Cardiac fibroblast (primary cell): ENCODE measurements at regions not wholly inside any gene's neighbourhood (a gene's known extent, or its start where the extent isn't known, plus 50 kb on each side); places are given as distances from the start of the nearest gene placed in this dataset.

Experiments used
- DNase-seq, 2 donors: peaks; one replicate each; pipeline versions ENCODE4 v3.0.0 to v3.0.0-alpha.2; 2010; ENCODE audit warnings: low read depth in 2 of 2
- H3K4me3 ChIP-seq, 2 donors: replicated peaks in 1 of 2; 1 replicate in 1 of 2; 2 replicates in 1 of 2; pipeline ENCODE4 v1.5.1; 2011; ENCODE audit warnings: low read depth in 2 of 2, low read length in 2 of 2, mild to moderate bottlenecking in 2 of 2, moderate library complexity in 1 of 2
- TF ChIP-seq, protein P1 (sequence below): IDR thresholded peaks from one replicate; pipeline ENCODE4 v1.5.1; 2011; ENCODE audit warnings: low read depth, mild to moderate bottlenecking, low read length, inconsistent platforms

DNA sequence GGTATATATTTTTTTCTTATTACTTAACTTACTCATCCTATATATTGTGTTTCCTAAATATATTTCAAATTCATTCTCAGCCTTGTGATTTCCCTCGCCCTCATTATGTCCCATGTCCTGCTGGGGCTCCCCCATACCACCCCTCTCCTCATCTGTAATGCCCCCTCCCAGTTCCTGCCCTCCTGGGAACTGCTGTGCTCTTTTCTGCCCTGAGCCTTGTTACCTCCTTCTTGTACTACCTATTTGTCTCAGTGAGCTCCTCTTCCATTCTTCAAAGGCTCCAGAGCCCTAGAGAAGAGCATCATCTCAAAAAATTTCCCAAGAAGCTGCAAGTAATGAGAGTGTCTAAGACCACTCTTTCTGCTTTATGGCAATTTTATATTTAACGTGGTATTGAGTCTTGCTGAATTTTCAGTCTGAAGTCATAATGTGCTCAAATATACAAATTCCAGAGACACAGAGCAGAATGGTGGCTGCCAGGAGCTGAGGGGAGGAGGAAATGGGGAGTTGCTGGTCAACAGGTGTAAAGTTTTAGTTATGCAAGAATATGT lies 66.5 kb upstream of the TOP3B start:
- no peak for DNase-seq
- no peak overlapping the region for H3K4me3 ChIP-seq
- TF ChIP-seq, protein P1, sequence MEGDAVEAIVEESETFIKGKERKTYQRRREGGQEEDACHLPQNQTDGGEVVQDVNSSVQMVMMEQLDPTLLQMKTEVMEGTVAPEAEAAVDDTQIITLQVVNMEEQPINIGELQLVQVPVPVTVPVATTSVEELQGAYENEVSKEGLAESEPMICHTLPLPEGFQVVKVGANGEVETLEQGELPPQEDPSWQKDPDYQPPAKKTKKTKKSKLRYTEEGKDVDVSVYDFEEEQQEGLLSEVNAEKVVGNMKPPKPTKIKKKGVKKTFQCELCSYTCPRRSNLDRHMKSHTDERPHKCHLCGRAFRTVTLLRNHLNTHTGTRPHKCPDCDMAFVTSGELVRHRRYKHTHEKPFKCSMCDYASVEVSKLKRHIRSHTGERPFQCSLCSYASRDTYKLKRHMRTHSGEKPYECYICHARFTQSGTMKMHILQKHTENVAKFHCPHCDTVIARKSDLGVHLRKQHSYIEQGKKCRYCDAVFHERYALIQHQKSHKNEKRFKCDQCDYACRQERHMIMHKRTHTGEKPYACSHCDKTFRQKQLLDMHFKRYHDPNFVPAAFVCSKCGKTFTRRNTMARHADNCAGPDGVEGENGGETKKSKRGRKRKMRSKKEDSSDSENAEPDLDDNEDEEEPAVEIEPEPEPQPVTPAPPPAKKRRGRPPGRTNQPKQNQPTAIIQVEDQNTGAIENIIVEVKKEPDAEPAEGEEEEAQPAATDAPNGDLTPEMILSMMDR: no peak

DNA sequence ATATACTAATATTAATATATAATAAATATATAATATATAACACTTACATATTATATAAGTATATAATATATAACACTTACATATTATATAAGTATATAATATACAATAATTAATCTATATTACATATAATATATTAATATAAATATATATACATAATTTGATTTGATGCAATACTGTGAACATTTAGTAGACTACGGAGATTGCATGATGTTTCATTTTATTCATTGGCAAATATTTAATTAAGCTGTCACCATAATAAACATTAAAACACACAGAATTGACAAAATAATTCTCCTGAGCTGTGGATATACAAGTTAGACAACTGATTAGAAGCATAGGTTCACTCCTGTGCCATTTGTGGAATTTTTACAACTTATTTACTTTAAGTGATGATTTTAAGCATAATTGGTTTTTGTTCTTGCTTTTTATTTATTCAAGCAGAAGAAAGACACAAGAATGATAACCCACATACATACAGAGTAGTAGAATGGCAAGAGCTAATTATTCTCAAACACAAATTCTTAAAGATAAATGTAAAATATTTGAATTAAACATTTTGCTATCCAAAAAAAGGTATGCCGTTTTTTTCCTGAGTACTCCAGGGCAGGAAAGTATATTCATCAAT lies 65.8 kb upstream of the TOP3B start:
- TF ChIP-seq, protein P1: no peak

DNA sequence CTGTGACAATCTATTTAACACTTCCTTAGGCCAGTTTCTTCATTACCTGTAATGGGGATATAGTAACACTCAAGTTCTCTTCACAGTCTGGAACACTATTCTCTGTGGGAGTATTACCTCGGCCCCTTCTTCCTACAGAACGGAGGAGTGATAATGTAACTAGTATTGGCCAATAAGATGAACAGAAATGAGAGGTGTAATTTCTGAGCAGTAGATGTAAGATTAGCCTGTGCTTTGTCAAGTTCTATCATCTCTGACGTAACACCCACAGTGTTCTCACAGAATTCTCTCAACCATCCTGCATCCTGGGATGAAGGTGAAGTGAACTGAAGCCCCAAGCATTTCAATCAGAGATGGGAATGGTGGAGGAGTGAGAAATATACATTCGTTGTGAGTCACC lies 65.2 kb upstream of the TOP3B start:
- no peak overlapping the region for H3K4me3 ChIP-seq
- TF ChIP-seq, protein P1: no peak
- no peak for DNase-seq

More for the DNA sequence above, 65.8 kb upstream of the TOP3B start:
- DNase-seq: no peak
- H3K4me3 ChIP-seq: no peak overlapping the region

DNA sequence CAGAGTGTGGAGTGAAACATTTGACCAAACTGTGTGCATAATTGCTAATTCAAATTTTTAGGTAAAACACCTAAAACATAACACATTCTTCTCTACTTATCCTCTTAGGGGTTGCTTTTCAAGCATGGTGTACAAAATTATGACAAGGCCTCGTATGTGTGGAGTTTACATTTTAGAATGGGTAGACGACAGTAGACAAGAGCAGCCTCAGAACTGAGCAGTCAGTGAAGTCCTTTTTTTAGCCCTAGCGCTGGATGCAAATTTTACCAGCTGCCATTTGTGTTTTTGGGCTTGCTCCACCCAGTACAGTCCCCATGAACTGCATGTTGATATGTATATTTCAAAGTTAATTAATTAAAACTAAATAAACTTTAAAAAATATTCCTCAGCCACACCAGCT lies 64.7 kb upstream of the TOP3B start:
- H3K4me3 ChIP-seq: no peak overlapping the region
- TF ChIP-seq, protein P1: no peak
- no peak for DNase-seq

DNA sequence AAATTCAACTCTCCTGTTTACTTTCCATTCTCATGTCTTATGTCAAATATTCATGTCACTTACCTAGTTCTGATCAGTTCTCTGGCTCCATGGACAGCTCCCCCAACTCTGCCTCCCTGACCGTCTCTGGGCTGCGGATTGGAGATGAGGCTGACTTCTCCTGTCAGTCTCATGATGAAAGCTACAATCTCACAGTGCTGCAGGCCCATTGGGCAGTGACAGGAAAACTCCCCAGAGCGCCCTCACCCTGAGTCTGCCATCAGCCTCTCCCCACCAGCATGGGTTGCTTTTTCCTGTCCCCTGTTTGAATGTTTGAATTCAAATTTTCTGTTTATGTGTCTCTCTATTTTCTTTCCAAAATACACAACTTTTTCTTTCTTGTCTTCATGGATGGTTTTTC lies 63.8 kb upstream of the TOP3B start:
- TF ChIP-seq, protein P1: no peak
- DNase-seq: no peak
- no peak overlapping the region for H3K4me3 ChIP-seq

DNA sequence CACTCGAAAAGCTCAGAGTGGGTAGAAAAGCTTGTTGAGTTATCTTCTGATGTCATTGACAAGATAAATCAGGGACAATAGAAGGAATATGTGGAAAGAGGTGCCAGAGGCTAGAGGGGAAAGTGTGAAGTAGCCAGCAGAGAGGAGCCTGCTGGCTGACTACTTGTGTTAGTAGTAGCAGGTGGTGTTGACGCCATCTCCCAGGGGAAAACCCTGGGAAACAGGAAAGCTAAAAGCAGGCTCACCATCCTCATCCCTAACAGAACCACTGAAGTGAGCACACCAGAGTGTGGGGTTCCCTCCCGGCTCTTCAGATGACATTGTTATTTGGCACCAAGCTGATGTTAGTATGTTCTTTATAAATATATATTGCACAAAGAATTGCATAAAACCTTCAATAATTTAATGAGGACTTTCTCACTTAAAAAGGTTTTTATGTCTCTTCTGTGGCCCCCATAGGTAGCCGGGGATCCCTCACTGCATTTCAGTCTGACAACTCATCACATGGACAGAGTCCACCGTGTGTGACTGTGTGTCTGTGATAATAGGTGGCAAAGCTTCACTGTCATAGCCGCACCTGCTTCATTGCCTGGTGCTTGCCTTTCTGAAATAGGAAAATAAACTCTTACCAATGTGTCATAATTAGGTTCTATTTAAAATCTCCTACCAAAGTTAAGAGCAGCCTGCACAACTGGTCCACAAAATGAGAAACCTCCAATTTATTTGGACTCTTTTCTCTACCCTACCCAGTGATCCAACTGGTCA lies 63.2 kb upstream of the TOP3B start:
- TF ChIP-seq, protein P1: no peak
- no peak overlapping the region for H3K4me3 ChIP-seq
- no peak for DNase-seq
